OCI-LY7 (cell line): ENCODE measurements at regions not wholly inside any gene's neighbourhood (a gene's known extent, or its start where the extent isn't known, plus 50 kb on each side); places are given as distances from the start of the nearest gene placed in this dataset.

Experiments used
- EZH2phosphoT487 ChIP-seq: fragments of 200-600 bp; sonication (generic); IDR thresholded peaks from 2 replicates; pipeline ENCODE4 v1.6.1; 2018; ENCODE audit warnings: low read depth, borderline replicate concordance, mild to moderate bottlenecking, mixed run types, antibody characterized with exemption, low read length, moderate library complexity, mixed read lengths
- TF ChIP-seq, protein P1 (sequence below): fragments of 200-600 bp; sonication (generic); conservative IDR thresholded peaks from 2 replicates; pipeline ENCODE4 v1.5.1; 2014; ENCODE audit warnings: mild to moderate bottlenecking, antibody characterized with exemption, low read length, moderate library complexity, mixed read lengths

GRCh38 chr14:42877716-42878115 is 1271.0 kb downstream of the LRFN5 start:
- TF ChIP-seq, protein P1, sequence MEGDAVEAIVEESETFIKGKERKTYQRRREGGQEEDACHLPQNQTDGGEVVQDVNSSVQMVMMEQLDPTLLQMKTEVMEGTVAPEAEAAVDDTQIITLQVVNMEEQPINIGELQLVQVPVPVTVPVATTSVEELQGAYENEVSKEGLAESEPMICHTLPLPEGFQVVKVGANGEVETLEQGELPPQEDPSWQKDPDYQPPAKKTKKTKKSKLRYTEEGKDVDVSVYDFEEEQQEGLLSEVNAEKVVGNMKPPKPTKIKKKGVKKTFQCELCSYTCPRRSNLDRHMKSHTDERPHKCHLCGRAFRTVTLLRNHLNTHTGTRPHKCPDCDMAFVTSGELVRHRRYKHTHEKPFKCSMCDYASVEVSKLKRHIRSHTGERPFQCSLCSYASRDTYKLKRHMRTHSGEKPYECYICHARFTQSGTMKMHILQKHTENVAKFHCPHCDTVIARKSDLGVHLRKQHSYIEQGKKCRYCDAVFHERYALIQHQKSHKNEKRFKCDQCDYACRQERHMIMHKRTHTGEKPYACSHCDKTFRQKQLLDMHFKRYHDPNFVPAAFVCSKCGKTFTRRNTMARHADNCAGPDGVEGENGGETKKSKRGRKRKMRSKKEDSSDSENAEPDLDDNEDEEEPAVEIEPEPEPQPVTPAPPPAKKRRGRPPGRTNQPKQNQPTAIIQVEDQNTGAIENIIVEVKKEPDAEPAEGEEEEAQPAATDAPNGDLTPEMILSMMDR: no peak
- TF ChIP-seq EZH2phosphoT487: no peak
